Stimulated activated CD8-positive, alpha-beta memory T cell treated with anti-CD3 and anti-CD28 coated beads, Interleukin-2, amount 100 ng/mL, for 1 hour (primary cell): ENCODE measurements at regions not wholly inside any gene's neighbourhood (a gene's known extent, or its start where the extent isn't known, plus 50 kb on each side); places are given as distances from the start of the nearest gene placed in this dataset.

Experiments used
- DNase-seq, 2 donors: peaks; one replicate each; pipeline ENCODE4 v3.0.0-alpha.2; 2020; ENCODE audit warnings: low read depth in 2 of 2

DNA sequence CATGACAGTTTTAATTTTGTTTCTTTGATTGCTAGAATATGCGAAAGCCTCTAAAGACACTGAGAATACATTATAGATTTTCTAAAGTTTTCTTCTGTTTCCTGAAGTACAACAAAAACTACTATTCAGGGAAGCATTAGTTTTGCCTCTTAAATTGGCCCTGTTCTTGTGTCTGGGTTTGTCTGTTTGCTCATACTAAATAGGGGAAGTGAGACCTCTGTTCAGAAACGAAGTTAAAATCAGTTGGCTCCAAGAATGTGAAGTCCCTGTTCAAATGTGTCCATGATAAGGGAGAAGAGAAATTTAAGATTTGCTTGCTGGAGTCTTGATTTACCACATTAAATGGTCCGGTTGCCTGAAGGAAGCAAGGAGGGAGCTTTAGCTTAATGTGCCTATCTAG, 327.3 kb upstream of the GBE1 start:
- no peak for DNase-seq

DNA sequence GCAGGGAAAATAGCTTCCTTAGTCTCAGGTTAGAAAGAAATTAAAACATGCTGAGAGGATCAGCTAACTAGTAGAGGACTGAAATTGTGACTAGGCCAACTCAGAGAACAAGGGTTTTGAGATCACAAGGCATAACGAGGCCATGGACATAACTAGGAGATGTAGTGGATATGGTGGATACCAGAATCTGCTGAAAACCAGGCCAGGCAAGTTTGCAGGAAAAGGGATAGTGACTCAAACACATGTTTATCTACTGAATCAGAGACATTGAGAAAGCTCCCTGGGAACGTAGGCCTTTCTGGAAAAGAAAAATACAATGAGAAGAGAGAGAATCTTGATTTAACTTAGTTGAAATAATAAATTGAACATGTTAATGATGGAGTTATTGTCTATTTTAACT, 326.5 kb upstream of the GBE1 start:
- no peak for DNase-seq

GRCh38 chr3:82085851-82086475, 324.5 kb upstream of the GBE1 start:
- DNase-seq, result no peak

DNA sequence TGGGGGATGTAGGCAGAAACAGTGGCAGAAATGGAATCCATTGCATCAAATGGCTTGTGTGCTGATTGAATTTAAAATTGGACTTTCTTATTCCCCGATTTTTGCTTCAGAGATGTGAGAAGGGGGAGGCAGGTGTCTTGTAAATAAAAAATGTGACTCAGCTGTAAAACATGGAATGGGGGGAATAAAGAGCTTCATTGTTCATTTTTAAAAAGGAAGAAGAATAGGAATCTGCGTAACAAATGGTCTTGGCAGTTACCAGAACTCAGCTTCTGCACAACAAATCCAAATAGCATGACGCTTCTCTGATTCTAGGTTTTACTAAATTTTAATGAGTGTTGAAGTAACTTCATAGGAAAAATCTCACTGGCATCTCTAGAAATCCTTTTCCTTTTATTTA, 323.9 kb upstream of the GBE1 start:
- DNase-seq, result no peak

DNA sequence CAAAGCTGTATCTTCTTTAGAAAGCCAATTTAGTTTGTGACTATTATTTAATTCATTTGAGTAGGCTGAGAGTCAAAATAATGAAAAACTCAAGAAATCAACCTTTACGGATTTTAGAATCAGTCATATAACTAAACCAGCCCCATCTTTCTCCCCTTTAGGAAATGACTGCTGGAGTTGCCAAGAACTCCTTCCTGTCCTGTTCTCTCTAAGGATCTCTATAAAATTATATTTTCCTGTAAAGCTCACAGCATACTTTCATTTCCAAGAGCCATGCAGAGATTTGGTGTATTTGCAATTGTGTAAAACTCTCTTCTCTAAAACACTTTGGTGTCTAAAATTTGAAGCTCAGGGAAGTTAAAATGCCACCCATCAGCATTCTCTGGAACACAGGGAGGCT, 323.4 kb upstream of the GBE1 start:
- no peak for DNase-seq

- no peak for DNase-seq
Observed at GRCh38 chr3:82082796-82083195, 321.4 kb upstream of the GBE1 start.

- DNase-seq, result no peak
Observed at GRCh38 chr3:82081351-82081750, 319.9 kb upstream of the GBE1 start.

DNA sequence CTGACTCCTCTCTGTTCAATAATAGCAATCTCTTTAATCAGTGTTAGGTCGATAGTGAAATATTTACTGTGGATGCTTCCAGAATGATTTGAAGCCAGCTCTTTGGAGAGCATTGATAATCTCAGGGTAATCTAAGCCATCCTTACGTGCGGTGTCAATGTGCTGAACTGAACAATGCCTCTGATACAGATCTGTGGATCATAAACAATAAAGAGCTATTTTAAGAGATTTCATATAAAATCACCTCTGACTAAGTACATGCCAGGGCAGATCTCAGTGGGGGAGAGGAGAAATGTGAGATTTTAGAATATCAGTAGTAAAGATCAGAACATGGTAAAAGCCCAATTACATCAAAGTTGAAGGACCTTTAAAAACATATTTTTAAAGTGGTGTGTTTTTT, 319.3 kb upstream of the GBE1 start:
- no peak for DNase-seq

DNA sequence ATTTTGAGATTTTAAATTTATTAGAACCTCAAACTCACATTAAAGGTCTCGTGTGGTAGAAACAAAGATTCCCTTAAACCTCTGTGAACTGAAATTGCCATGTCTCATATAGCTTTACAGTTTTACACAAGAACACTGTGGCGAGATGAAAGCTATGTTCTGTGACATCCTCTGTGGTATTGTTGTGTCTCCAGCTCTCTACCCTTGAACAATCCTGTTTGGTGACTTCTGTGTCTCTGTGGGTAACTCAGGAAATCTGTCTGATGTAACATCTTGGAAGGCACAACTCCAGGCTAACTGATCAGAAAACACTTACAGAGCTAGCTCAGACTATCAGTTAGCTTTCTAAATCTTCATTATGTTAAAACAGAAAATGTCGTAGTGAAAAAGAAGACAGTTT, 318.8 kb upstream of the GBE1 start:
- DNase-seq, result no peak

GRCh38 chr3:82079335-82079890, 318.0 kb upstream of the GBE1 start:
- no peak for DNase-seq

GRCh38 chr3:82078246-82078645, 316.8 kb upstream of the GBE1 start:
- no peak for DNase-seq

DNA sequence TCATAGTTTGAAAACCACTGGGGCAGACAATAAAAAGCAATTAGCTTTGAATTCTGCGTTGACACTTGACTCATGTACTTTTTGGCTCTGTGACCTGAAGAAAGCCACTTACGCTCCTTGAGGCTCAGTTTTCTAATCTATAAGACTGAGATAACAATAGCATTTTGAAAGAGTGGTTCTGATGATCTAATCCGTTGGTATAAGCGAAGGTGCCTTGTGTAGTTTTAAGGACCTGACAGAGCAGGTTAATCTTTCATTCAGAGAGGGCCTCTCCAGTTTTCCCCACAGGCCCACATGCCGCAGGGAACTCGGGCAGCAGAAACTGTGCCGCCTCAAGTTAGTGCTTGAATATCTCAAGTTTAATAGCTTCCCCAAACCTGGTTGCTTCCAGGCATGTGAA, 306.0 kb upstream of the GBE1 start:
- no peak for DNase-seq

- DNase-seq, result no peak
Observed at GRCh38 chr3:82058809-82059208, 297.4 kb upstream of the GBE1 start.

DNA sequence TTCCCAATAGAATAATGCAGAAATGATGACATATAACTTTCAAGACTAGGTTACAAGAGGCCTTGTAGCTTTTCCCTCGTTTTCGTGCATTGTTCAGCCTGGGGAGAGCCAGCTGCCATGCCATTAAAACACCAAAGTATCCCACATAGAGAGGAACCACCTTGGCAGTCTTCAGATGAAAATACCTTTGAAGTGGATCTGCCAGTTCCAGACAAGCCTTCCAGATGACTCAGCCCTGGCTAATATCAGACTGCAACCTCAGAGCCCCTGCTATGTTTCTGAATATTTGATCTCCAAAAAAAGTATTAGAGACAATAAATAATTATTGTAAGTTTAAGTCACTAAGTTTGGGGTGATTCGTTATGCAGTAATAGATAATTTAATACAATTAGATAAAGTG, 294.3 kb upstream of the GBE1 start:
- DNase-seq, result no peak

DNA sequence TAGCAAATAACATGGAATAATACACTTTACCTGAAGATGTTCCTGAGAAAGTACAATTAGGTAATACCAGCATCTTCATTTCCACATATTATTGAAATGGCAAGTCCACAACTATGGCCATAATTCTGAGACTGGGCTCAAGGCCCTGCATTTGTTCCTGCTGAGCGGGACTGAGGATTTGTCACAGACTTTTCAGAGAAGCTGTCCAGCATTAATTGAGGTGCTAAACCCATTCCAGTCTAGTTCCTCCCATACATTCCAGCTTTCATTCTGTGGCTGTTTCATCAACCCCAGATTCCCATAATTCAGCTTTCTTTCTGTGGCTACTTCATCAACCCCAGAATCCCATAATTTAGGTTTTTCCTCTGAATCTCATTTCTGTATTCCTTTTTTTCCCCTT, 293.4 kb upstream of the GBE1 start:
- DNase-seq, result no peak

GRCh38 chr3:82053236-82053635, 291.8 kb upstream of the GBE1 start:
- no peak for DNase-seq

- DNase-seq, result no peak
Observed at GRCh38 chr3:82050382-82050781, 288.9 kb upstream of the GBE1 start.

GRCh38 chr3:82048711-82049110, 287.3 kb upstream of the GBE1 start:
- DNase-seq, result no peak

DNA sequence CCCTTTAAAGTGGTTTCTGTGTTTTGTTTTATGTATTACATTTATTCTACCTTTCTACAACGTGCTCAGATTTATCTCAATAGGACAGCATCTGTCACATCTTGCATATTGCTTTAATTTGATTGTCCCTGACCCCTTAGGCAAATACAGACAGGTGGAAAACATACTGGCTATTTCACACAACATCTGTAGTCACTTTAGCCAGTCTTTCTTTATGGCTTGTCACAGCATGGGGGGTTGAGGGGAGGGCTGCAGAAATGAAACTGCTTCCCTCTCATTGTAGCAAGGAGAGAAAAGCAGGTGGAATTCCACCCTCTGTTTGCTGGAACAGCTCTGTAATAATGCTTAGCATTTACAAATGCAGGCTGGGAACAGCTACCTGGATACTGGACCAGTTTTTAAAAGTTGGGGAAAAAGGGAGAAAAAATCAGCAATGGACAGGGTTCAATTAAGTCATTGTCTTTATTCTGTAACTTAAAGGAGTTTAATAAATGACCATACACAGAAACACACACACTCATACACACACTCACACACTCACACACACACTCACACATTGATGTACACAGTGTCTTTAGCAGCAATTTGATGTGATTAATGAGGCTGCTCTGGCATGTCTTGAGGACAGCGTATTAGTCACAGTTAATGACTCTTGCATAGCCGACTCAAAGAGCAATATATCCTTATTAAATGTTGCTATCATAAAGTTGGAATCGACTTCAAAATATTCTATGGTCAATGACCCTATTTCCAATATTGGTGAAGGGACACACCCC, 283.7 kb upstream of the GBE1 start:
- DNase-seq, result no peak

- DNase-seq, result no peak
Observed at GRCh38 chr3:82038556-82038955, 277.1 kb upstream of the GBE1 start.

GRCh38 chr3:82033186-82033585, 271.7 kb upstream of the GBE1 start:
- no peak for DNase-seq

GRCh38 chr3:82031596-82031995, 270.2 kb upstream of the GBE1 start:
- no peak for DNase-seq

DNA sequence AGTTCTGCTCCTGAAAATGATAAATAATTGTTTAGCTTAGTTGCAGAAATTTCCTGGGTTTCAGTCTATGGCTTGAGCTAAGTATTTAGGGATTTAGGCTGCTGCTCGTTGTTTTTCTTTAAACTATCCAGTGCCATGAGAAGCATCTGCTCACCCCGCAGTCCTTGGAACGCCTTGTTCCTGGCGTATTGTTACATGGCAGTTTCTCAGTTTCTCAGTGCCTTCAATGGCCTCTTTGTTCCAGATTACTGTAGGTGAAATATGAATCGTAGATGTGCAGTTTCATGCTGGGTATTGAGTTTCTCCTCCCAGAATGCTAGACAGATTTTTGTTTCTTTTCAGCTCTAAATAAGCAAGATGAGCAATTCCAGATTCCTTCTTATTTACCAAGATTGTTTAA, 269.5 kb upstream of the GBE1 start:
- no peak for DNase-seq
